Keratinocyte (primary cell): ENCODE measurements at regions not wholly inside any gene's neighbourhood (a gene's known extent, or its start where the extent isn't known, plus 50 kb on each side); places are given as distances from the start of the nearest gene placed in this dataset.

ENCODE experiments used
- DNase-seq: peaks from one replicate; pipeline ENCODE4 v3.0.0-alpha.2; 2011; ENCODE audit warnings: low read depth, missing footprints, low spot score
- FAIRE-seq: peaks from 2 replicates; lab custom pipeline; 2011; peaks lifted over from hg19 to GRCh38; lab: Jason Lieb, UNC
- H2AFZ ChIP-seq: 2 replicates; pipeline ENCODE4 v1.6.0; 2012; ENCODE audit warnings: low read length, control low read depth, inconsistent platforms; ENCODE audit not compliant: control insufficient read depth
- H3K27ac ChIP-seq: 2 replicates; pipeline ENCODE4 v1.5.1; 2011; ENCODE audit warnings: low read length; ENCODE audit not compliant: control insufficient read depth, insufficient read depth
- H3K27me3 ChIP-seq: 3 replicates; pipeline ENCODE4 v1.6.0; 2011; ENCODE audit warnings: low read length; ENCODE audit not compliant: control insufficient read depth, insufficient read depth; ENCODE audit errors: extremely low read depth
- H3K36me3 ChIP-seq, 2 experiments: 2 replicates in 1 of 2; 3 replicates in 1 of 2; pipeline ENCODE4 v1.5.1; 2011; ENCODE audit warnings: low read length in 2 of 2, mild to moderate bottlenecking in 1 of 2; ENCODE audit not compliant: control insufficient read depth in 2 of 2, insufficient read depth in 2 of 2; ENCODE audit errors: extremely low read depth in 1 of 2
- H3K4me1 ChIP-seq: 3 replicates; pipeline ENCODE4 v1.5.1; 2011; ENCODE audit warnings: low read length; ENCODE audit not compliant: control insufficient read depth, insufficient read depth; ENCODE audit errors: extremely low read depth
- H3K4me2 ChIP-seq: 3 replicates; pipeline ENCODE4 v1.6.0; 2011; ENCODE audit warnings: low read depth, low read length; ENCODE audit not compliant: control insufficient read depth, insufficient read depth; ENCODE audit errors: extremely low read depth
- H3K4me3 ChIP-seq, 3 experiments: fragments of 200-600 bp in 1 of 3; sonication (generic) in 1 of 3; 2 replicates in 2 of 3; 3 replicates in 1 of 3; pipeline ENCODE4 v1.5.1; 2011 to 2016; ENCODE audit warnings: low read length in 3 of 3, mild to moderate bottlenecking in 3 of 3, control low read depth in 2 of 3, inconsistent platforms in 1 of 3, low read depth in 1 of 3, mixed read lengths in 1 of 3, mixed run types in 1 of 3, moderate library complexity in 1 of 3; ENCODE audit not compliant: control insufficient read depth in 2 of 3, insufficient read depth in 2 of 3; ENCODE audit errors: extremely low read depth in 1 of 3
- H3K79me2 ChIP-seq: 2 replicates; pipeline ENCODE4 v1.6.0; 2012; ENCODE audit warnings: low read length; ENCODE audit not compliant: control insufficient read depth, insufficient read depth
- H3K9ac ChIP-seq: 3 replicates; pipeline ENCODE4 v1.6.0; 2011; ENCODE audit warnings: low read length; ENCODE audit not compliant: control insufficient read depth, insufficient read depth; ENCODE audit errors: extremely low read depth
- H3K9me1 ChIP-seq: 3 replicates; pipeline ENCODE4 v1.6.0; 2011; ENCODE audit warnings: low read length; ENCODE audit not compliant: control insufficient read depth, insufficient read depth; ENCODE audit errors: extremely low read depth
- H3K9me3 ChIP-seq: 2 replicates; pipeline ENCODE4 v1.5.1; 2012; ENCODE audit warnings: low read depth, low read length; ENCODE audit not compliant: control insufficient read depth
- H4K20me1 ChIP-seq: 3 replicates; pipeline ENCODE4 v1.6.0; 2011; ENCODE audit warnings: low read length; ENCODE audit not compliant: control insufficient read depth, insufficient read depth; ENCODE audit errors: extremely low read depth
- CTCF ChIP-seq, 3 experiments: IDR thresholded peaks in 1 of 3; conservative IDR thresholded peaks in 1 of 3; optimal IDR thresholded peaks in 1 of 3; 2 replicates in 2 of 3; 3 replicates in 1 of 3; pipeline versions ENCODE3 to v1.5.1; 2011; ENCODE audit warnings: low read length in 3 of 3, mild to moderate bottlenecking in 3 of 3, moderate library complexity in 2 of 3, control low read depth in 1 of 3, inconsistent platforms in 1 of 3; ENCODE audit not compliant: insufficient read depth in 2 of 3; ENCODE audit errors: extremely low read depth in 1 of 3
- EZH2 ChIP-seq: IDR thresholded peaks from one replicate; pipeline ENCODE4 v1.6.1; 2012; ENCODE audit warnings: inconsistent platforms, mild to moderate bottlenecking, low read length, moderate library complexity
- dilution Hi-C: fragments of 300-500 bp; cut with MboI; formaldehyde crosslinking; loops from one replicate; pipeline ENCODE4 v1.7.0; 2020; ENCODE audit warnings: low sequenced_read_pairs; ENCODE audit not compliant: extremely low pct_ligation_motif_present

- H3K27me3 ChIP-seq: no peaks in the 10 kb centered on the region
- H3K9ac ChIP-seq: no peak overlapping the region
- FAIRE-seq: no peak
Measured at GRCh38 chr5:152094716-152095115, 170.1 kb upstream of the GLRA1 start.

GRCh38 chr5:152094060-152094459, 169.4 kb upstream of the GLRA1 start:
- dilution Hi-C loops: no loop called here
- no peaks in the 10 kb centered on the region for H3K27me3 ChIP-seq
- H3K4me3 ChIP-seq: no peak overlapping the region
- no peaks in the 10 kb centered on the region for H4K20me1 ChIP-seq
- no peak overlapping the region for H2AFZ ChIP-seq
- H3K79me2 ChIP-seq: no peaks in the 10 kb centered on the region
- TF ChIP-seq CTCF (optimal IDR thresholded peaks at IDR 0.05 in 1 of 3, IDR thresholded peaks at IDR 0.05 in 1 of 3, conservative IDR thresholded peaks at IDR 0.05 in 1 of 3; ENCODE audit: extremely low read depth in 1 of 3, insufficient read depth in 2 of 3, low read length in 3 of 3) (no peak), EZH2 (no peak)
- H3K9ac ChIP-seq: no peak overlapping the region
- H3K4me1 ChIP-seq: no peaks in the 10 kb centered on the region
- H3K27ac ChIP-seq: no peak overlapping the region
- DNase-seq: no peak
- H3K9me3 ChIP-seq: no peaks in the 10 kb centered on the region
- H3K4me2 ChIP-seq: no peak overlapping the region
- H3K9me1 ChIP-seq: no peaks in the 10 kb centered on the region
- no peak for FAIRE-seq
- no peaks in the 10 kb centered on the region for H3K36me3 ChIP-seq

More at GRCh38 chr5:152094716-152095115, 170.1 kb upstream of the GLRA1 start:
- no peak for DNase-seq
- H3K36me3 ChIP-seq: no peaks in the 10 kb centered on the region
- no peaks in the 10 kb centered on the region for H3K9me3 ChIP-seq
- no peaks in the 10 kb centered on the region for H3K9me1 ChIP-seq
- no peak overlapping the region for H3K27ac ChIP-seq
- no peak for TF ChIP-seq EZH2
- no peak for TF ChIP-seq CTCF (optimal IDR thresholded peaks at IDR 0.05 in 1 of 3, IDR thresholded peaks at IDR 0.05 in 1 of 3, conservative IDR thresholded peaks at IDR 0.05 in 1 of 3; ENCODE audit: extremely low read depth in 1 of 3, insufficient read depth in 2 of 3, low read length in 3 of 3)
- H3K79me2 ChIP-seq: no peaks in the 10 kb centered on the region
- no peak overlapping the region for H3K4me2 ChIP-seq
- H3K4me3 ChIP-seq: no peak overlapping the region
- H4K20me1 ChIP-seq: no peaks in the 10 kb centered on the region
- dilution Hi-C loops: no loop called here
- H2AFZ ChIP-seq: no peak overlapping the region
- H3K4me1 ChIP-seq: no peaks in the 10 kb centered on the region
